Mesenchymal stem cell (in vitro differentiated cells and primary cell): ENCODE measurements at regions not wholly inside any gene's neighbourhood (a gene's known extent, or its start where the extent isn't known, plus 50 kb on each side); places are given as distances from the start of the nearest gene placed in this dataset.
A peak's percentile ranks its signal among the peaks of the same experiment; 100 is the strongest.

Source experiments
- DNase-seq: peaks from one replicate; pipeline ENCODE4 v3.0.0-alpha.2; 2013
- H2AFZ ChIP-seq: one replicate; pipeline ENCODE4 v1.6.1; 2013; ENCODE audit warnings: low read depth, mild to moderate bottlenecking, control low read depth, inconsistent platforms, low read length, moderate library complexity
- H2AK5ac ChIP-seq: 2 replicates; pipeline ENCODE4 v1.6.1; 2013; ENCODE audit warnings: low read length, moderate library complexity, mild to moderate bottlenecking, inconsistent platforms; ENCODE audit not compliant: severe bottlenecking
- H2BK120ac ChIP-seq: one replicate; pipeline ENCODE4 v1.6.1; 2013; ENCODE audit warnings: low read depth, mild to moderate bottlenecking, inconsistent platforms, low read length, moderate library complexity
- H2BK12ac ChIP-seq, 2 experiments: one replicate each; pipeline ENCODE4 v1.6.1; 2013; ENCODE audit warnings: inconsistent platforms in 2 of 2, low read length in 2 of 2, mild to moderate bottlenecking in 2 of 2, moderate library complexity in 2 of 2, control low read depth in 1 of 2
- H2BK15ac ChIP-seq: one replicate; pipeline ENCODE4 v1.6.1; 2013; ENCODE audit warnings: mild to moderate bottlenecking, low read depth, inconsistent platforms; ENCODE audit not compliant: poor library complexity, severe bottlenecking
- H2BK5ac ChIP-seq: 2 replicates; pipeline ENCODE4 v1.6.1; 2013; ENCODE audit warnings: low read depth, mild to moderate bottlenecking, low read length, control low read depth, inconsistent platforms; ENCODE audit not compliant: poor library complexity, severe bottlenecking
- H3K14ac ChIP-seq, 2 experiments: one replicate each; pipeline ENCODE4 v1.6.1; 2013; ENCODE audit warnings: inconsistent platforms in 2 of 2, low read length in 2 of 2, control low read depth in 1 of 2, mild to moderate bottlenecking in 1 of 2, moderate library complexity in 1 of 2
- H3K18ac ChIP-seq, 2 experiments: one replicate each; pipeline ENCODE4 v1.6.1; 2013; ENCODE audit warnings: inconsistent platforms in 2 of 2, low read length in 2 of 2, control low read depth in 1 of 2, low read depth in 1 of 2, mild to moderate bottlenecking in 1 of 2
- H3K23ac ChIP-seq, 2 experiments: one replicate each; pipeline ENCODE4 v1.6.1; 2013; ENCODE audit warnings: inconsistent platforms in 2 of 2, low read length in 2 of 2, mild to moderate bottlenecking in 2 of 2, moderate library complexity in 2 of 2, control low read depth in 1 of 2
- H3K27ac ChIP-seq: 2 replicates; pipeline ENCODE4 v1.5.1; 2013; ENCODE audit warnings: mild to moderate bottlenecking, moderate library complexity, low read length, control low read depth, inconsistent platforms; ENCODE audit not compliant: poor library complexity, severe bottlenecking
- H3K27me3 ChIP-seq, 2 experiments: 2 replicates each; pipeline versions ENCODE4 v1.6.1 to v1.7.0; 2013; ENCODE audit warnings: low read length in 2 of 2, mild to moderate bottlenecking in 2 of 2, moderate library complexity in 2 of 2, control low read depth in 1 of 2, inconsistent platforms in 1 of 2; ENCODE audit not compliant: control insufficient read depth in 1 of 2, insufficient read depth in 1 of 2
- H3K36me3 ChIP-seq, 2 experiments: 2 replicates each; pipeline versions ENCODE4 v1.6.1 to v1.7.0; 2013; ENCODE audit warnings: low read length in 2 of 2, control low read depth in 1 of 2, inconsistent platforms in 1 of 2, low read depth in 1 of 2, mild to moderate bottlenecking in 1 of 2; ENCODE audit not compliant: insufficient read depth in 2 of 2, control insufficient read depth in 1 of 2
- H3K4ac ChIP-seq, 2 experiments: one replicate each; pipeline ENCODE4 v1.6.1; 2013; ENCODE audit warnings: inconsistent platforms in 2 of 2, low read length in 2 of 2, mild to moderate bottlenecking in 2 of 2, moderate library complexity in 2 of 2, control low read depth in 1 of 2, low read depth in 1 of 2
- H3K4me1 ChIP-seq: 2 replicates; pipeline ENCODE4 v1.6.1; 2013; ENCODE audit warnings: low read depth, low read length, control low read depth; ENCODE audit not compliant: control insufficient read depth, insufficient read depth
- H3K4me2 ChIP-seq: 2 replicates; pipeline ENCODE4 v1.6.1; 2013; ENCODE audit warnings: low read length, mild to moderate bottlenecking, inconsistent platforms; ENCODE audit not compliant: poor library complexity, severe bottlenecking
- H3K4me3 ChIP-seq, 2 experiments: 2 replicates each; pipeline versions ENCODE4 v1.5.1 to v1.7.0; 2013; ENCODE audit warnings: low read length in 2 of 2, mild to moderate bottlenecking in 2 of 2, control low read depth in 1 of 2, low read depth in 1 of 2; ENCODE audit not compliant: insufficient read depth in 1 of 2
- H3K79me1 ChIP-seq: replicated peaks from 2 replicates; pipeline ENCODE4 v1.6.1; 2013; ENCODE audit warnings: mild to moderate bottlenecking, control low read depth, low read length, inconsistent platforms; ENCODE audit not compliant: poor library complexity, severe bottlenecking
- H3K9ac ChIP-seq: 2 replicates; pipeline ENCODE4 v1.7.0; 2013; ENCODE audit warnings: mild to moderate bottlenecking, low read length, moderate library complexity
- H3K9me3 ChIP-seq: 2 replicates; pipeline ENCODE4 v1.7.0; 2013; ENCODE audit warnings: mild to moderate bottlenecking, low read length; ENCODE audit not compliant: control insufficient read depth
- H4K8ac ChIP-seq: one replicate; pipeline ENCODE4 v1.6.1; 2013; ENCODE audit warnings: inconsistent platforms, mild to moderate bottlenecking, low read length, moderate library complexity
- H4K91ac ChIP-seq: one replicate; pipeline ENCODE4 v1.6.1; 2013; ENCODE audit warnings: mild to moderate bottlenecking, low read length, inconsistent platforms
- WGBS: methylation state at CpG from one replicate; pipeline ENCODE4 v1.1.7; 2013; ENCODE audit warnings: mixed read lengths; 5-methylcytosine and 5-hydroxymethylcytosine counted together

GRCh38 chr13:21235174-21235573, 58.7 kb downstream of the MRPL57 start:
- no peak overlapping the region for H2AFZ ChIP-seq
- DNase-seq = no peak
- no peak overlapping the region for H2BK15ac ChIP-seq
- H3K18ac ChIP-seq = no peak overlapping the region
- H2BK12ac ChIP-seq = no peak overlapping the region
- no peak overlapping the region for H2BK120ac ChIP-seq
- H3K36me3 ChIP-seq = no peaks in the 10 kb centered on the region
- no peak overlapping the region for H3K4me3 ChIP-seq
- no peak overlapping the region for H2BK5ac ChIP-seq
- no peak overlapping the region for H3K27ac ChIP-seq
- H3K9me3 ChIP-seq = no peaks in the 10 kb centered on the region
- no peak overlapping the region for H2AK5ac ChIP-seq
- H3K9ac ChIP-seq = no peak overlapping the region
- no peak overlapping the region for H4K91ac ChIP-seq
- H3K27me3 ChIP-seq = no peaks in the 10 kb centered on the region
- no peak overlapping the region for H3K4me2 ChIP-seq
- no peaks in the 10 kb centered on the region for H3K79me1 ChIP-seq
- no peak overlapping the region for H3K14ac ChIP-seq
- no peaks in the 10 kb centered on the region for H3K4me1 ChIP-seq
- WGBS = 85% methylated on average over 12 of the region's 12 CpGs
- H3K4ac ChIP-seq = no peak overlapping the region
- no peak overlapping the region for H4K8ac ChIP-seq
- no peak overlapping the region for H3K23ac ChIP-seq

GRCh38 chr13:21237081-21237480, 60.6 kb downstream of the MRPL57 start:
- H3K23ac ChIP-seq = no peak overlapping the region
- no peak overlapping the region for H2BK15ac ChIP-seq
- no peak overlapping the region for H4K8ac ChIP-seq
- H3K4me2 ChIP-seq = no peak overlapping the region
- no peaks in the 10 kb centered on the region for H3K79me1 ChIP-seq
- 74% methylated on average over 9 of the region's 9 CpGs for WGBS
- H2BK120ac ChIP-seq = no peak overlapping the region
- H3K18ac ChIP-seq = no peak overlapping the region
- no peaks in the 10 kb centered on the region for H3K4me1 ChIP-seq
- no peak overlapping the region for H2BK5ac ChIP-seq
- no peak overlapping the region for H2AK5ac ChIP-seq
- H3K27ac ChIP-seq = no peak overlapping the region
- no peak overlapping the region for H3K14ac ChIP-seq
- no peaks in the 10 kb centered on the region for H3K27me3 ChIP-seq
- H3K4me3 ChIP-seq = no peak overlapping the region
- H3K9me3 ChIP-seq = no peaks in the 10 kb centered on the region
- H3K4ac ChIP-seq = no peak overlapping the region
- DNase-seq = no peak
- no peak overlapping the region for H2AFZ ChIP-seq
- no peak overlapping the region for H3K9ac ChIP-seq
- H4K91ac ChIP-seq = no peak overlapping the region
- H3K36me3 ChIP-seq = no peaks in the 10 kb centered on the region
- no peak overlapping the region for H2BK12ac ChIP-seq

GRCh38 chr13:21238267-21238666, 61.8 kb downstream of the MRPL57 start:
- no peak overlapping the region for H2AFZ ChIP-seq
- WGBS = no CpG with 5 or more reads among the region's 2 CpGs
- no peak overlapping the region for H3K18ac ChIP-seq
- H3K4ac ChIP-seq = no peak overlapping the region
- H3K9ac ChIP-seq = no peak overlapping the region
- H3K36me3 ChIP-seq = no peaks in the 10 kb centered on the region
- no peak overlapping the region for H3K14ac ChIP-seq
- H3K79me1 ChIP-seq = no peaks in the 10 kb centered on the region
- H3K27me3 ChIP-seq = no peaks in the 10 kb centered on the region
- no peak overlapping the region for H2BK5ac ChIP-seq
- H3K4me2 ChIP-seq = no peak overlapping the region
- no peak overlapping the region for H3K4me3 ChIP-seq
- H4K8ac ChIP-seq = no peak overlapping the region
- no peak overlapping the region for H2BK12ac ChIP-seq
- H3K4me1 ChIP-seq = no peaks in the 10 kb centered on the region
- no peak overlapping the region for H4K91ac ChIP-seq
- no peak overlapping the region for H2BK120ac ChIP-seq
- H3K9me3 ChIP-seq = no peaks in the 10 kb centered on the region
- H3K27ac ChIP-seq = no peak overlapping the region
- no peak overlapping the region for H3K23ac ChIP-seq
- DNase-seq = no peak
- no peak overlapping the region for H2AK5ac ChIP-seq
- no peak overlapping the region for H2BK15ac ChIP-seq

- H3K79me1 ChIP-seq = no peaks in the 10 kb centered on the region
- no peak overlapping the region for H2BK120ac ChIP-seq
- no peak overlapping the region for H2BK15ac ChIP-seq
- H3K9ac ChIP-seq = peak overlapping the region; percentile 81
- no peak overlapping the region for H2BK5ac ChIP-seq
- H3K36me3 ChIP-seq = no peaks in the 10 kb centered on the region
- no peak overlapping the region for H3K27ac ChIP-seq
- H2BK12ac ChIP-seq = no peak overlapping the region
- no peak overlapping the region for H3K4ac ChIP-seq
- peak overlapping the region; percentile 23 for H4K8ac ChIP-seq
- H3K9me3 ChIP-seq = no peaks in the 10 kb centered on the region
- DNase-seq = peak; percentile 63
- H3K18ac ChIP-seq = no peak overlapping the region
- no peak overlapping the region for H3K14ac ChIP-seq
- no peaks in the 10 kb centered on the region for H3K27me3 ChIP-seq
- H3K4me3 ChIP-seq = peak overlapping the region in 1 of 2 experiments; percentile 34
- 31% methylated on average over 7 of the region's 8 CpGs for WGBS
- no peak overlapping the region for H4K91ac ChIP-seq
- no peak overlapping the region for H2AFZ ChIP-seq
- H3K23ac ChIP-seq = no peak overlapping the region
- H2AK5ac ChIP-seq = no peak overlapping the region
- H3K4me2 ChIP-seq = peak overlapping the region; percentile 12
- H3K4me1 ChIP-seq = no peaks in the 10 kb centered on the region
Measured at GRCh38 chr13:21240586-21240985, 64.1 kb downstream of the MRPL57 start.
